Activated B cell treated with CpG ODN at 0.5 μM for 24 hours (primary cell): ENCODE measurements at regions not wholly inside any gene's neighbourhood (a gene's known extent, or its start where the extent isn't known, plus 50 kb on each side); places are given as distances from the start of the nearest gene placed in this dataset.

Source experiments
- ATAC-seq: fragments of 200-7000 bp; cut with Tn5 transposase; one replicate; pipeline ENCODE4 v1.10.0; 2021; ENCODE audit warnings: low read depth, mild to moderate bottlenecking, moderate library complexity
- CTCF ChIA-PET: fragments of 350-600 bp; sonication (Branson Sonifier 250); formaldehyde crosslinking; loops from one replicate; lab custom pipeline; 2021; ENCODE audit warnings: antibody characterized with exemption; lab: Charles Lee
- POLR2A ChIA-PET: fragments of 350-600 bp; sonication (Branson Sonifier 250); formaldehyde crosslinking; loops from one replicate; lab custom pipeline; 2021; ENCODE audit warnings: antibody characterized with exemption; lab: Charles Lee
- DNase-seq: peaks from one replicate; pipeline ENCODE4 v3.0.0; 2022
- H3K27ac Mint-ChIP-seq: one replicate; pipeline ENCODE4 v1.8.0; 2020; ENCODE audit warnings: mixed read lengths
- H3K27me3 Mint-ChIP-seq: one replicate; pipeline ENCODE4 v1.8.0; 2021; ENCODE audit warnings: mixed read lengths
- H3K36me3 Mint-ChIP-seq: one replicate; pipeline ENCODE4 v1.8.0; 2021; ENCODE audit warnings: low read depth, mixed read lengths
- H3K4me1 Mint-ChIP-seq: one replicate; pipeline ENCODE4 v1.8.0; 2021; ENCODE audit warnings: mixed read lengths
- H3K4me3 Mint-ChIP-seq: one replicate; pipeline ENCODE4 v1.8.0; 2020; ENCODE audit warnings: mild to moderate bottlenecking, mixed read lengths
- H3K9me3 Mint-ChIP-seq: one replicate; pipeline ENCODE4 v1.8.0; 2020; ENCODE audit warnings: mixed read lengths
- intact Hi-C: fragments of 100-400 bp; cut with micrococcal nuclease; formaldehyde crosslinking; loops from one replicate; pipeline ENCODE4 v1.15.1; 2024
- TF ChIP-seq, protein P1 (sequence below): fragments of 200-600 bp; IDR thresholded peaks from one replicate; pipeline ENCODE4 v1.8.0; 2022; ENCODE audit warnings: antibody characterized with exemption, mild to moderate bottlenecking

DNA sequence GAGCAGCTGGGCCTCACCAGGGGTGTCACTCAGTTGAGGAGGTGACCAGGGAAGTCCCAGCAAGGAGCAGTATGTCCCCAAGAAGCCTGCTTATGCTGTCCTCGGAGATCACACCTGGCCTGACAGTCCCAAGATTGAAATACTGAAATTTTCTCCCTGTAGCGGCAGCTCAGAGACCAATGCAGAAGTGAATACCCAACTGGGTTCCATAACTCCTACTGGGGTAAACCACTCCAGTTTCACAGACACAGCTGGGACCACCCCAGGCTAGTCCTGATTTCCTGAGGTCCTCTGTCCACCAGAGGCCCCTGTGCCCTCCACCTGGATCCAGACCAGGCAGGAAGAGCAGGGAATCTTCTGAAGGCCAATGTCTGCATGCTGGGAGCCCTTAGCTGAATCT, 298.1 kb downstream of the ZEB1 start:
- DNase-seq (no peak), ATAC-seq (no peak)
- H3K4me1 Mint-ChIP-seq = no peaks in the 10 kb centered on the region
- ChIA-PET CTCF (no interaction called here), POLR2A (no interaction called here)
- TF ChIP-seq, protein P1, sequence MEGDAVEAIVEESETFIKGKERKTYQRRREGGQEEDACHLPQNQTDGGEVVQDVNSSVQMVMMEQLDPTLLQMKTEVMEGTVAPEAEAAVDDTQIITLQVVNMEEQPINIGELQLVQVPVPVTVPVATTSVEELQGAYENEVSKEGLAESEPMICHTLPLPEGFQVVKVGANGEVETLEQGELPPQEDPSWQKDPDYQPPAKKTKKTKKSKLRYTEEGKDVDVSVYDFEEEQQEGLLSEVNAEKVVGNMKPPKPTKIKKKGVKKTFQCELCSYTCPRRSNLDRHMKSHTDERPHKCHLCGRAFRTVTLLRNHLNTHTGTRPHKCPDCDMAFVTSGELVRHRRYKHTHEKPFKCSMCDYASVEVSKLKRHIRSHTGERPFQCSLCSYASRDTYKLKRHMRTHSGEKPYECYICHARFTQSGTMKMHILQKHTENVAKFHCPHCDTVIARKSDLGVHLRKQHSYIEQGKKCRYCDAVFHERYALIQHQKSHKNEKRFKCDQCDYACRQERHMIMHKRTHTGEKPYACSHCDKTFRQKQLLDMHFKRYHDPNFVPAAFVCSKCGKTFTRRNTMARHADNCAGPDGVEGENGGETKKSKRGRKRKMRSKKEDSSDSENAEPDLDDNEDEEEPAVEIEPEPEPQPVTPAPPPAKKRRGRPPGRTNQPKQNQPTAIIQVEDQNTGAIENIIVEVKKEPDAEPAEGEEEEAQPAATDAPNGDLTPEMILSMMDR = no peak
- H3K27ac Mint-ChIP-seq = no peak overlapping the region
- no peak overlapping the region for H3K4me3 Mint-ChIP-seq
- no peaks in the 10 kb centered on the region for H3K36me3 Mint-ChIP-seq
- intact Hi-C loops = no loop called here
- H3K27me3 Mint-ChIP-seq = peaks cover 9% of the 10 kb centered on the region
- peaks cover 3% of the 10 kb centered on the region for H3K9me3 Mint-ChIP-seq

DNA sequence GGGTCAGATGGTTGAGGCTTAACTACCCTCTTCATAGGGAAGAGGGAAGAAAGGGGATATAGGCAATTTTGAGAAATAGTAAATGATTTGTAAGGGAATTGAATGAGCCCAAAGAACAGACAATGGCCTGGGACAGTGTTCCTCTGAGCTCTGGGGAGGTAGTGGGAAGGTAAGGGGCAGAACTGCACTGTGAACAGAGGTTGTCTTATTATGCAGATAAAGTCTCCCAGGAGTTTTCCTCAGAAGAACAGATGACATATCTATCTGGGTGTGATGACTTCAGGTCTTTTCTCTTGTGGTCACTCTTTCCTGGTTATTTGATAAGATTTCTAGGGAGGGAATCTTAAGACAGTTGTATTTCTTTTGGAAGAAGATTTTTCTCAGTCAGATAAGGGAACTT, 296.1 kb downstream of the ZEB1 start:
- Mint-ChIP-seq H3K4me3 (no peak overlapping the region), H3K36me3 (no peaks in the 10 kb centered on the region), H3K4me1 (peaks cover 1% of the 10 kb centered on the region), H3K9me3 (peaks cover 3% of the 10 kb centered on the region), H3K27me3 (peaks cover 14% of the 10 kb centered on the region), H3K27ac (no peak overlapping the region)
- intact Hi-C loops = no loop called here
- no peak for DNase-seq
- ChIA-PET CTCF (no interaction called here), POLR2A (no interaction called here)
- TF ChIP-seq, protein P1 = no peak
- ATAC-seq = no peak

DNA sequence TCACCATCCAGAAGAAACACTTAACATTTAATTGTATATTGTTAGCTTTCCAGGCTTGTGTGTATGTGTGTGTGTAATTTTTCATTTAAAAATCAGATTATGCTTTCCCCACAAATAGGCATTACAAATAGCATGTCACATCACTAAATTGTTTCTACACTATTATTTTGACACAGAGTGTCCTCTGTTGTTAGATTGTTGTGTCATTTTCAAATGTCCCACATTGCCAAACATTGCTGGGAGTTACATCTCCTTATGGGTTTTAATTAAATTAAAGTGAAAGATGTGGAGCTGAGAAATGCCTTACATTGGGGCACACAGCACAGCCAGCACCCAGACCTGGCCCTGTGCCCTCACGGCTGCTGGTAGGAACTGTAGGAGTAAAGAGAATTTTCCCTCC, 295.6 kb downstream of the ZEB1 start:
- peaks cover 1% of the 10 kb centered on the region for H3K4me1 Mint-ChIP-seq
- no peaks in the 10 kb centered on the region for H3K36me3 Mint-ChIP-seq
- TF ChIP-seq, protein P1 = no peak
- H3K27ac Mint-ChIP-seq = no peak overlapping the region
- intact Hi-C loops = no loop called here
- DNase-seq = no peak
- H3K9me3 Mint-ChIP-seq = peaks cover 3% of the 10 kb centered on the region
- ChIA-PET POLR2A (no interaction called here), CTCF (no interaction called here)
- no peak overlapping the region for H3K4me3 Mint-ChIP-seq
- no peak for ATAC-seq
- H3K27me3 Mint-ChIP-seq = peaks cover 14% of the 10 kb centered on the region

DNA sequence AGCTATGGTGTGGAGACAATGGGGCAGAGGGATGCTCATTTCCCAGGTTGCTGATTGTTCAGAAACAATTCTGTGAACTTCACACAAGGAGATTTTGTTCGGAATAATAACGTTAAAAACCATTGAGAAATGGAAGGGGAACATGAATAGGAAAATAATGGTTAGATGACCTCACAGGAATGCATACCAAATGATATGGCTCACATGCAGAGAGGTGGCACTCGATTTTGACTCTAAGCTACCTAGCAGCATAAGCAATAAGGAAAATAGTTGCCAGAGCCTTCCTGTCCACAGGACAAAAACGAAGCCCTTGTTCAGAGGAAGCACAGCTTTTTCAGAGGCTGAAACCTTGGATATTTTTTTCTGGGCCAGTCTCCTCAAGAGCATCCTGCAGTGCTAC, 293.1 kb downstream of the ZEB1 start:
- intact Hi-C loops = no loop called here
- H3K27ac Mint-ChIP-seq = no peak overlapping the region
- H3K36me3 Mint-ChIP-seq = no peaks in the 10 kb centered on the region
- POLR2A ChIA-PET = no interaction called here
- DNase-seq (no peak), ATAC-seq (no peak)
- TF ChIP-seq, protein P1 = no peak
- H3K27me3 Mint-ChIP-seq = peaks cover 14% of the 10 kb centered on the region
- no peak overlapping the region for H3K4me3 Mint-ChIP-seq
- H3K4me1 Mint-ChIP-seq = peaks cover 1% of the 10 kb centered on the region
- H3K9me3 Mint-ChIP-seq = peaks cover 6% of the 10 kb centered on the region
- CTCF ChIA-PET = no interaction called here

GRCh38 chr10:31611161-31611560, 292.1 kb downstream of the ZEB1 start:
- no peak overlapping the region for H3K27ac Mint-ChIP-seq
- H3K36me3 Mint-ChIP-seq = no peaks in the 10 kb centered on the region
- H3K27me3 Mint-ChIP-seq = peaks cover 11% of the 10 kb centered on the region
- peaks cover 1% of the 10 kb centered on the region for H3K4me1 Mint-ChIP-seq
- CTCF ChIA-PET = no interaction called here
- peaks cover 6% of the 10 kb centered on the region for H3K9me3 Mint-ChIP-seq
- TF ChIP-seq, protein P1 = no peak
- intact Hi-C loops = no loop called here
- DNase-seq = no peak
- no peak overlapping the region for H3K4me3 Mint-ChIP-seq
- POLR2A ChIA-PET = no interaction called here
- ATAC-seq = no peak
